Body of pancreas (tissue), 4 donors: ENCODE measurements at regions not wholly inside any gene's neighbourhood (a gene's known extent, or its start where the extent isn't known, plus 50 kb on each side); places are given as distances from the start of the nearest gene placed in this dataset.

Source experiments
- ATAC-seq: fragments of 150-250 bp; one replicate; pipeline ENCODE4 v1.9.1; 2016
- DNase-seq, 4 donors: peaks; one replicate each; pipeline ENCODE4 v3.0.0-alpha.2; 2019
- H3K27ac ChIP-seq, 4 donors: fragments of 200-600 bp; sonication (generic); 1 replicate in 3 of 4; 2 replicates in 1 of 4; pipeline versions ENCODE4 v1.5.1 to v1.6.1; 2016 to 2019; ENCODE audit warnings: mild to moderate bottlenecking in 1 of 4, mixed read lengths in 1 of 4, moderate library complexity in 1 of 4
- H3K27me3 ChIP-seq, 2 donors: fragments of 200-600 bp; sonication (generic); one replicate each; pipeline ENCODE4 v1.6.0; 2016; ENCODE audit warnings: mild to moderate bottlenecking in 1 of 2
- H3K36me3 ChIP-seq, 2 donors: fragments of 200-600 bp; sonication (generic); replicated peaks in 1 of 2; 2 replicates each; pipeline ENCODE4 v1.5.1; 2016; ENCODE audit warnings: low read depth in 2 of 2; ENCODE audit not compliant: insufficient read depth in 1 of 2
- H3K4me1 ChIP-seq: fragments of 200-600 bp; sonication (generic); one replicate; pipeline ENCODE4 v1.6.0; 2016
- H3K4me3 ChIP-seq, 2 donors: fragments of 200-600 bp; sonication (generic); 1 replicate in 1 of 2; 2 replicates in 1 of 2; pipeline ENCODE4 v1.5.1; 2016 to 2019
- H3K9me3 ChIP-seq, 3 donors: fragments of 200-600 bp; sonication (generic); 1 replicate in 2 of 3; 2 replicates in 1 of 3; pipeline ENCODE4 v1.5.1; 2016
- POLR2A ChIP-seq, 3 donors: fragments of 450-650 bp; IDR thresholded peaks; one replicate each; pipeline ENCODE4 v1.6.1; 2016; ENCODE audit warnings: antibody characterized with exemption in 3 of 3, mild to moderate bottlenecking in 2 of 3
- WGBS, 2 donors: methylation state at CpG; one replicate each; pipeline ENCODE4 v1.1.5; 2017; 5-methylcytosine and 5-hydroxymethylcytosine counted together
- intact Hi-C: fragments of 100-400 bp; cut with DNase I; formaldehyde crosslinking; loops from one replicate; pipeline ENCODE4 v1.15.1; 2023
- TF ChIP-seq, protein P1 (sequence below), 7 experiments: fragments of 450-650 bp in 4 of 7; fragments of 200-600 bp in 3 of 7; sonication (generic) in 3 of 7; IDR thresholded peaks; one replicate each; pipeline ENCODE4 v1.5.1; 2016 to 2019; ENCODE audit warnings: antibody characterized with exemption in 7 of 7

DNA sequence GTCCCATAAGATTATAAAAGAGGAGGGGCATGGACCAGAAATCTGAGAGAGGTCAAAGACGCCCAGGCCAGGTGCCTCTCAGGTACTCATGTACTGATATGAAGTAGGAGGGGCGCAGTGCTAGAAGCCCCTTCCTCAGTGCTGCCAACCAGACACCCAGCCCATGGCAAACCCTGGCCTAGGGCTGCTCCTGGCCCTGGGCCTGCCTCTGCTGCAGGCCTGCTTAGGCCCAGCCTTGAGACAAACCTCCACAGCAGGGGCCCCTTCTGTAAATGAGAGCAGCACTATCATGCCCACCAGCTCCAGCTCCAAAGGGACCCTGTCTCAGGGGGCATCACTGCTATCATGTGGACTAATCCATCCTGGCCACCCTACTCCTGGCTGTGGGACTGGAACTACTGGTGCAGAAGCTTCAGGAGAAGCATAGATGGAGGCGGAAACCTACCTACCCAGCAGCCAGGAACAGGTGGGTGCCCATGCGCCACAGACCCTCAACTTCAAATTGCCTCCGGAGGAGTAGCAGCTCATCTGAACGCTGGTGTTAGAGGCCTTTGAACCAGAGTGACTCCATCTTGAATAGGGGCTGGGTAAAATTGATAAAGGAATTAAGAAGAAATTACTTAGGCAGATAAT, 72.4 kb upstream of the LGSN start:
- ATAC-seq (no peak), DNase-seq (no peak)
- 95 to 98% methylated on average over 6 of the region's 6 CpGs for WGBS, 2 donors
- Histone ChIP-seq H3K27me3 (no peaks in the 10 kb centered on the region), H3K36me3 (no peaks in the 10 kb centered on the region), H3K4me3 (no peak overlapping the region), H3K4me1 (no peaks in the 10 kb centered on the region), H3K27ac (no peak overlapping the region), H3K9me3 (no peaks in the 10 kb centered on the region)
- TF ChIP-seq, protein P1, sequence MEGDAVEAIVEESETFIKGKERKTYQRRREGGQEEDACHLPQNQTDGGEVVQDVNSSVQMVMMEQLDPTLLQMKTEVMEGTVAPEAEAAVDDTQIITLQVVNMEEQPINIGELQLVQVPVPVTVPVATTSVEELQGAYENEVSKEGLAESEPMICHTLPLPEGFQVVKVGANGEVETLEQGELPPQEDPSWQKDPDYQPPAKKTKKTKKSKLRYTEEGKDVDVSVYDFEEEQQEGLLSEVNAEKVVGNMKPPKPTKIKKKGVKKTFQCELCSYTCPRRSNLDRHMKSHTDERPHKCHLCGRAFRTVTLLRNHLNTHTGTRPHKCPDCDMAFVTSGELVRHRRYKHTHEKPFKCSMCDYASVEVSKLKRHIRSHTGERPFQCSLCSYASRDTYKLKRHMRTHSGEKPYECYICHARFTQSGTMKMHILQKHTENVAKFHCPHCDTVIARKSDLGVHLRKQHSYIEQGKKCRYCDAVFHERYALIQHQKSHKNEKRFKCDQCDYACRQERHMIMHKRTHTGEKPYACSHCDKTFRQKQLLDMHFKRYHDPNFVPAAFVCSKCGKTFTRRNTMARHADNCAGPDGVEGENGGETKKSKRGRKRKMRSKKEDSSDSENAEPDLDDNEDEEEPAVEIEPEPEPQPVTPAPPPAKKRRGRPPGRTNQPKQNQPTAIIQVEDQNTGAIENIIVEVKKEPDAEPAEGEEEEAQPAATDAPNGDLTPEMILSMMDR (IDR thresholded peaks at IDR 0.05) = no peak
- no peak for TF ChIP-seq POLR2A (IDR thresholded peaks at IDR 0.05)
- intact Hi-C loops = no loop called here

DNA sequence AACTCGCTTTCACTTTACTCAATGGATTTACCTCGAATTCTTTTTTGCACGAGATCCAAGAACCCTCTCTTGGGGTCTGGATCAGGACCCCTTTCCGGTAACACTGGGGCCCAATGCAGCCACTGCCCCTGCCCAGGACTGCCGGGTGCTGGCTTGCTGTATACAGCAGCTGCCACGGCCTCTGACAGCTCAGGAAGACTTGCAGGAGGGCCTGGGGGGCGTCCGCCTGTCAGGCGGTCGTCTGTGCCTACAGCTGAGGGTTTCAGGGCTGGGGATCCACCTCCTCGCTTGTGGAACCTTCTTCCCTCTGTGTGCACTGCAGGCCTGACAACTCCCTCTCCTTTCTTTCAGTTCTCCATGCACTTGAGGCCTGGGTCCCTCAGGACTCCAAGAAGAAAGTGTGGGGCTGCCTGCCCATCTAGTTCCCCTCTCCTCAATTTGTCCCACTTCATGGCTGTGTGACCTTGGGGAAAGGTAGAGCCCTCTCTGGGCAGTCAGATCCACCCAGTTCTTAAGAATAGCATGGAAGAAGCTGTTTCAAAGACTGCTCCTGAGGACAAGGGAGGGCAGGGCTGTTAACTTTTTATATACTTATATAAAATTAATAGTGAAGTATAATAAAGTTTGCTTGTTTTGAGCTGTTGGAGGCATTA, 75.0 kb upstream of the LGSN start:
- no peaks in the 10 kb centered on the region for H3K27me3 ChIP-seq
- no peaks in the 10 kb centered on the region for H3K36me3 ChIP-seq
- no peaks in the 10 kb centered on the region for H3K4me1 ChIP-seq
- ATAC-seq (no peak), DNase-seq (no peak)
- intact Hi-C loops = no loop called here
- WGBS, 2 donors = 82% methylated on average over 11 of the region's 11 CpGs
- H3K9me3 ChIP-seq = no peaks in the 10 kb centered on the region
- TF ChIP-seq, protein P1 (IDR thresholded peaks at IDR 0.05) = no peak
- no peak for TF ChIP-seq POLR2A (IDR thresholded peaks at IDR 0.05)
- no peak overlapping the region for H3K4me3 ChIP-seq
- no peak overlapping the region for H3K27ac ChIP-seq

DNA sequence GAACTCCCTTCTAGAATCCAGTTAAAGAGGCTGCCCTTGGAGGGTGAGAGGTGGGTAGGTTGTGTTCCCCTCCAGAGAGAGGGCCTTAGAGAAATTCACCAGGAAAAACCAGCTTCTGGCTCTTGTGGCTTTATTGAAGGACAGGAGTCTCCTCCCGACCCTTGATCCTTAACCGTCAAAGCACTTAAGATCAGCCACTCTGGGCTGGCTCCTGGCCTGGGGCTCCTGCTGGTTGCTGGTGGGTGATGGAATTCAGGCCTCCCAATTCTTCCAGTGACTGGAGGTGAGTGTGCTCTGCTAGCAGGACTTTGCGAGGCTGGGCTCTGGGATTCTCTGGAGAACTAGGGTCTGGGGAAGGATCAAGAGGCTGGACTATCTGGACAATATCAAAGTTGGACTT, 75.6 kb upstream of the LGSN start:
- no peaks in the 10 kb centered on the region for H3K27me3 ChIP-seq
- TF ChIP-seq POLR2A (IDR thresholded peaks at IDR 0.05) = no peak
- TF ChIP-seq, protein P1 (IDR thresholded peaks at IDR 0.05) = no peak
- intact Hi-C loops = no loop called here
- ATAC-seq = no peak
- 76 to 85% methylated on average over 3 of the region's 3 CpGs for WGBS, 2 donors
- H3K9me3 ChIP-seq = no peaks in the 10 kb centered on the region
- H3K36me3 ChIP-seq = no peaks in the 10 kb centered on the region
- no peak overlapping the region for H3K4me3 ChIP-seq
- H3K4me1 ChIP-seq = no peaks in the 10 kb centered on the region
- H3K27ac ChIP-seq = no peak overlapping the region
- no peak for DNase-seq

DNA sequence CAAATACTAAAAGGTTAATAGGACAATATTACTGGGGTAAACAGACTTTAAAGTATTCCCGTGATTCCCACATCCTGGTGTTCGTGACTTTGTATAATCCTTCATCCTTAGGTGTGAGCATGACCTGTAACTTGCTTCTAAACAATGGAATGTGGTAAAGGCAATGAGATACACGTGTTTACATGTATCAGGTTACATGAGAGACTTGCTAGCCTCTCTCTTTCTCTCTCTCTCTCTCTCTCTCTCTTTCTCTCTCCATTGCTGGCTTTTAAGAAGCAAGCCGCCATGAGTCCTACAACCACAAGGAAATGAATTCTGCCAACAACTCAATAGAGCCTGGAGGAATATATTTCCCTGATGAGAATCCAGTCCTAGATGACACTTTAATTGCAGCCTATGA, 83.9 kb upstream of the LGSN start:
- TF ChIP-seq POLR2A (IDR thresholded peaks at IDR 0.05) = no peak
- TF ChIP-seq, protein P1 (IDR thresholded peaks at IDR 0.05) = no peak
- H3K27me3 ChIP-seq = no peaks in the 10 kb centered on the region

More for the DNA sequence above, 83.9 kb upstream of the LGSN start:
- no peak for DNase-seq
- Histone ChIP-seq H3K9me3 (no peaks in the 10 kb centered on the region), H3K36me3 (no peaks in the 10 kb centered on the region), H3K4me1 (no peaks in the 10 kb centered on the region), H3K27ac (peak overlapping the region in 1 of 4 donors; percentile 23), H3K4me3 (no peak overlapping the region)
- WGBS, 2 donors = 60% methylated on average over 4 of the region's 4 CpGs
- intact Hi-C loops = no loop called here
- no peak for ATAC-seq
